SK-N-MC (cell line): ENCODE measurements at regions not wholly inside any gene's neighbourhood (a gene's known extent, or its start where the extent isn't known, plus 50 kb on each side); places are given as distances from the start of the nearest gene placed in this dataset.
"Not testable (repeated sequence)": the region's sequence is repeated elsewhere in the genome, so short reads cannot be mapped to it uniquely, and the experiment has no call there.

Source experiments
- EZH2 ChIP-seq: fragments of 200-600 bp; sonication (generic); IDR thresholded peaks from one replicate; pipeline ENCODE4 v1.6.1; 2017; ENCODE audit warnings: antibody characterized with exemption
- FOXP2 ChIP-seq: optimal IDR thresholded peaks from 2 replicates; pipeline ENCODE3; 2011; ENCODE audit warnings: mild to moderate bottlenecking, moderate library complexity; ENCODE audit not compliant: insufficient read depth; ENCODE audit errors: extremely low read length, control extremely low read depth
- POLR2AphosphoS5 ChIP-seq: IDR thresholded peaks from 2 replicates; pipeline ENCODE4 v1.6.1; 2012; ENCODE audit warnings: mild to moderate bottlenecking, low read depth, low read length, borderline replicate concordance

DNA sequence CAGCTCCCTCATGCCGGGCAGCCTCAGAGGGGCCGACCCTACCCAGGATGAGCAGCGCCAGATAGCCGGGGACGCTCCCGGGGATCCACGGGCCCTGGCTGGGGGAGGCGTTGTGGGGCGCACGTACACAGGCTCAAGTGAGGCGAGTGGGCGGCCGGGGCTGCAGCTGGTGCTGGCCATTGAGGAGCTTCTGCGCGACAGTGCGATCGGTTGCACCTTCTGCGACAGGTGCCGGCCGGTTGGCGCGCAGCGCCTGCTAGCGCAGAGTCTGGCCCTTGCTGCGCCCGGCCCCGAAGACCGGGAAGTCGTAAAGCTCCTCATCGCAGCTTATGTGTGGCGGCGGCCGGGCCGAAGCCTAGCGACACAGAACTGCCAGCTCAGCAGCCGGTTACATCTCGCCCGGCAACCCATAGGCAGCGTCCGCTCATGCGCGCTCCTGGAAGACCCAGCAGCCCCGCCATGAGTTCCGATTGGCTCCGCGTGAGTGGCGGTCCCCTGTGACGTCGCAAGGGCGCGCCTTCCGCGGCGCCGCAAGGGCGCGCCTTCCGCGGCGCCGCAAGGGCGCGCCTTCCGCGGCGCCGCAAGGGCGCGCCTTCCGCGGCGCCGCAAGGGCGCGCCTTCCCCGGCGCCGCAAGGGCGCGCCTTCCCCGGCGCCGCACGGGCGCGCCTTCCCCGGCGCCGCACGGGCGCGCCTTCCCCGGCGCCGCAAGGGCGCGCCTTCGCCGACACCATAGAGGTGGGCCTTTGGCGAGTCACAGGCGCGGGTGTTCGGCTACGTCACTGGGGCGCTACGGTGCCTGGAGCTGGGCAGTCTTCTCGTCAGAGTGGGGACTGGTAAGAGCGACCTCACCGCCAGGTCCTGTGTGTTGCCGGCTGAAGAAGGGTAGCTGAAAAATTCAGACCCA lies 308.6 kb downstream of the ZNF37A start:
- not testable (repeated sequence) for TF ChIP-seq EZH2, POLR2AphosphoS5, FOXP2
